Smooth muscle cell (in vitro differentiated cells): ENCODE measurements at regions not wholly inside any gene's neighbourhood (a gene's known extent, or its start where the extent isn't known, plus 50 kb on each side); places are given as distances from the start of the nearest gene placed in this dataset.
"Not testable (repeated sequence)": the region's sequence is repeated elsewhere in the genome, so short reads cannot be mapped to it uniquely, and the experiment has no call there.

Experiments
- DNase-seq: peaks from one replicate; lab custom pipeline; 2025; ENCODE audit not compliant: unreplicated experiment; lab: John Stamatoyannopoulos, UW
- H2AFZ ChIP-seq: fragments of 200-600 bp; sonication (generic); 2 replicates; pipeline ENCODE4 v1.6.0; 2016; ENCODE audit warnings: antibody characterized with exemption, low read depth, mild to moderate bottlenecking
- H3F3A ChIP-seq: fragments of 200-600 bp; sonication (generic); 2 replicates; pipeline ENCODE4 v1.6.0; 2017; ENCODE audit warnings: antibody characterized with exemption, low read depth
- H3K27ac ChIP-seq: fragments of 200-600 bp; sonication (generic); 2 replicates; pipeline ENCODE4 v1.5.1; 2016; ENCODE audit warnings: low read depth, mild to moderate bottlenecking
- H3K27me3 ChIP-seq: fragments of 200-600 bp; sonication (generic); 2 replicates; pipeline ENCODE4 v1.6.1; 2016; ENCODE audit warnings: low read depth, mild to moderate bottlenecking
- H3K36me3 ChIP-seq: fragments of 200-600 bp; sonication (generic); 2 replicates; pipeline ENCODE4 v1.5.1; 2016; ENCODE audit warnings: low read depth
- H3K4me1 ChIP-seq: fragments of 200-600 bp; sonication (generic); 2 replicates; pipeline ENCODE4 v1.5.1; 2016; ENCODE audit warnings: low read depth
- H3K4me2 ChIP-seq: fragments of 200-600 bp; sonication (generic); 2 replicates; pipeline ENCODE4 v1.6.0; 2016; ENCODE audit warnings: mild to moderate bottlenecking
- H3K4me3 ChIP-seq: fragments of 200-600 bp; sonication (generic); 2 replicates; pipeline ENCODE4 v1.5.1; 2016; ENCODE audit warnings: mild to moderate bottlenecking
- H3K79me2 ChIP-seq: fragments of 200-600 bp; sonication (generic); 2 replicates; pipeline ENCODE4 v1.6.0; 2016; ENCODE audit warnings: low read depth, mild to moderate bottlenecking
- H3K9ac ChIP-seq: fragments of 200-600 bp; sonication (generic); 2 replicates; pipeline ENCODE4 v1.6.0; 2016; ENCODE audit warnings: low read depth
- H3K9me3 ChIP-seq: fragments of 200-600 bp; sonication (generic); replicated peaks from 2 replicates; pipeline ENCODE4 v1.5.1; 2016; ENCODE audit warnings: low read depth
- H4K20me1 ChIP-seq: fragments of 200-600 bp; sonication (generic); 2 replicates; pipeline ENCODE4 v1.6.0; 2016; ENCODE audit warnings: low read depth
- CTCF ChIP-seq: fragments of 200-600 bp; sonication (generic); IDR thresholded peaks from 2 replicates; pipeline ENCODE4 v1.5.1; 2017; ENCODE audit warnings: borderline replicate concordance, mild to moderate bottlenecking, antibody characterized with exemption; ENCODE audit not compliant: insufficient read depth, poor library complexity, severe bottlenecking
- WGBS: methylation state at CpG from one replicate; pipeline ENCODE4 v1.1.7; 2016; ENCODE audit warnings: low lambda C conversion rate; 5-methylcytosine and 5-hydroxymethylcytosine counted together

- Histone ChIP-seq H3K4me2 (no peak overlapping the region), H3K27me3 (no peaks in the 10 kb centered on the region), H3K4me1 (no peaks in the 10 kb centered on the region), H3K9me3 (no peaks in the 10 kb centered on the region), H3K36me3 (no peaks in the 10 kb centered on the region), H3F3A (no peaks in the 10 kb centered on the region), H3K27ac (no peak overlapping the region), H2AFZ (no peak overlapping the region), H3K9ac (no peak overlapping the region), H4K20me1 (no peaks in the 10 kb centered on the region), H3K4me3 (no peak overlapping the region), H3K79me2 (no peaks in the 10 kb centered on the region)
- DNase-seq = no peak
- WGBS = 78% methylated on average over 2 of the region's 2 CpGs
- no peak for TF ChIP-seq CTCF
Measured at GRCh38 chrX:130507015-130507414, 105.2 kb downstream of the RBMX2 start.

GRCh38 chrX:130512534-130512933 is 110.7 kb downstream of the RBMX2 start:
- H3K4me3 ChIP-seq, H2AFZ ChIP-seq, H3K9me3 ChIP-seq, H4K20me1 ChIP-seq, H3K9ac ChIP-seq, H3K4me1 ChIP-seq, H3K36me3 ChIP-seq, H3K79me2 ChIP-seq, H3F3A ChIP-seq, H3K27me3 ChIP-seq, H3K4me2 ChIP-seq, DNase-seq, H3K27ac ChIP-seq: not testable (repeated sequence)
- WGBS = 84% methylated on average over 3 of the region's 3 CpGs

GRCh38 chrX:130516123-130516522 is 114.3 kb downstream of the RBMX2 start:
- H4K20me1 ChIP-seq = no peaks in the 10 kb centered on the region
- H3K4me2 ChIP-seq = no peak overlapping the region
- H2AFZ ChIP-seq = no peak overlapping the region
- 63% methylated on average over 1 of the region's 1 CpG for WGBS
- no peaks in the 10 kb centered on the region for H3K79me2 ChIP-seq
- no peaks in the 10 kb centered on the region for H3K9me3 ChIP-seq
- no peaks in the 10 kb centered on the region for H3K4me1 ChIP-seq
- no peaks in the 10 kb centered on the region for H3F3A ChIP-seq
- no peak overlapping the region for H3K9ac ChIP-seq
- no peak overlapping the region for H3K4me3 ChIP-seq
- H3K36me3 ChIP-seq = no peaks in the 10 kb centered on the region
- no peaks in the 10 kb centered on the region for H3K27me3 ChIP-seq
- H3K27ac ChIP-seq = no peak overlapping the region
- DNase-seq = no peak
- no peak for TF ChIP-seq CTCF

GRCh38 chrX:130523460-130524394 is 121.9 kb downstream of the RBMX2 start:
- DNase-seq = peak; percentile 2
- Histone ChIP-seq H3K27ac (no peak overlapping the region), H3K9me3 (no peaks in the 10 kb centered on the region), H3K4me3 (peak overlapping the region; percentile 4), H3K79me2 (no peaks in the 10 kb centered on the region), H3K27me3 (no peaks in the 10 kb centered on the region), H4K20me1 (no peaks in the 10 kb centered on the region), H3F3A (no peaks in the 10 kb centered on the region), H3K4me1 (no peaks in the 10 kb centered on the region), H3K36me3 (no peaks in the 10 kb centered on the region), H3K4me2 (no peak overlapping the region), H3K9ac (no peak overlapping the region), H2AFZ (no peak overlapping the region)
- no peak for TF ChIP-seq CTCF
- WGBS = 78% methylated on average over 42 of the region's 42 CpGs
